NB4 (cell line): ENCODE measurements at regions not wholly inside any gene's neighbourhood (a gene's known extent, or its start where the extent isn't known, plus 50 kb on each side); places are given as distances from the start of the nearest gene placed in this dataset.

ENCODE experiments used
- CTCF ChIP-seq: IDR thresholded peaks from one replicate; pipeline ENCODE4 v1.5.1; 2012; ENCODE audit warnings: low read depth, low read length
- MAX ChIP-seq: IDR thresholded peaks from 2 replicates; pipeline ENCODE4 v1.6.1; 2011; ENCODE audit warnings: low read depth, low read length
- POLR2A ChIP-seq: IDR thresholded peaks from 2 replicates; pipeline ENCODE4 v1.6.1; 2011; ENCODE audit warnings: mild to moderate bottlenecking; ENCODE audit not compliant: insufficient read length; ENCODE audit errors: extremely low read depth

- no peak for TF ChIP-seq POLR2A
- TF ChIP-seq CTCF = no peak
- TF ChIP-seq MAX = no peak
These were observed 81.0 kb upstream of the ZBED5 start for GRCh38 chr11:10938650-10939387.
